ENCODE measurements at regions not wholly inside any gene's neighbourhood (a gene's known extent, or its start where the extent isn't known, plus 50 kb on each side); places are given as distances from the start of the nearest gene placed in this dataset.

- no peak for DNase-seq
- intact Hi-C loops (cut with DNase I) = no loop called here
- WGBS, 4 donors = 29 to 58% (median 52%) methylated on average over 1 of the region's 1 CpG
- Histone ChIP-seq H3K4me1 (no peaks in the 10 kb centered on the region), H3K36me3 (no peaks in the 10 kb centered on the region), H3K9me3 (peaks cover 0 to 6% (median 0%) of the 10 kb centered on the region in 12 donors), H3K27ac (no peak overlapping the region), H3K4me3 (no peak overlapping the region), H3K27me3 (no peaks in the 10 kb centered on the region)
- ATAC-seq = no peak
- TF ChIP-seq CTCF (IDR thresholded peaks at IDR 0.05) (no peak), POLR2A (IDR thresholded peaks at IDR 0.05) (no peak)
Measured at GRCh38 chr2:175536059-175536458, 354.5 kb upstream of the ATP5MC3 start.

- ATAC-seq (no peak), DNase-seq (no peak)
- H3K27me3 ChIP-seq = no peaks in the 10 kb centered on the region
- H3K27ac ChIP-seq = no peak overlapping the region
- H3K9me3 ChIP-seq = peaks cover 0 to 8% (median 0%) of the 10 kb centered on the region in 12 donors
- H3K4me1 ChIP-seq = no peaks in the 10 kb centered on the region
- intact Hi-C loops (cut with DNase I) = no loop called here
- no peaks in the 10 kb centered on the region for H3K36me3 ChIP-seq
- no peak overlapping the region for H3K4me3 ChIP-seq
- TF ChIP-seq CTCF (IDR thresholded peaks at IDR 0.05) = no peak
- no peak for TF ChIP-seq POLR2A (IDR thresholded peaks at IDR 0.05)
- 73 to 80% (median 77%) methylated on average over 4 of the region's 4 CpGs for WGBS, 4 donors
Measured at GRCh38 chr2:175535631-175536030, 354.1 kb upstream of the ATP5MC3 start.

- H3K4me1 ChIP-seq = no peaks in the 10 kb centered on the region
- H3K27ac ChIP-seq = no peak overlapping the region
- no peaks in the 10 kb centered on the region for H3K36me3 ChIP-seq
- 55 to 77% (median 71%) methylated on average over 1 of the region's 1 CpG for WGBS, 4 donors
- H3K27me3 ChIP-seq = peaks cover 0 to 4% (median 0%) of the 10 kb centered on the region in 9 donors
- intact Hi-C loops (cut with DNase I) = no loop called here
- ATAC-seq (no peak), DNase-seq (no peak)
- no peak for TF ChIP-seq CTCF (IDR thresholded peaks at IDR 0.05)
- H3K4me3 ChIP-seq = no peak overlapping the region
- H3K9me3 ChIP-seq = peaks cover 0 to under 1% (median 0%) of the 10 kb centered on the region in 12 donors
Measured at GRCh38 chr2:175525975-175526374, 344.5 kb upstream of the ATP5MC3 start.

GRCh38 chr2:175523001-175523400 is 341.5 kb upstream of the ATP5MC3 start:
- H3K4me1 ChIP-seq = no peaks in the 10 kb centered on the region
- DNase-seq (no peak), ATAC-seq (no peak)
- H3K27ac ChIP-seq = no peak overlapping the region
- intact Hi-C loops (cut with DNase I) = no loop called here
- H3K27me3 ChIP-seq = no peaks in the 10 kb centered on the region
- H3K36me3 ChIP-seq = no peaks in the 10 kb centered on the region
- WGBS, 4 donors = 75 to 84% (median 81%) methylated on average over 2 of the region's 2 CpGs
- peaks cover 0 to 13% (median 0%) of the 10 kb centered on the region in 12 donors for H3K9me3 ChIP-seq
- TF ChIP-seq CTCF (IDR thresholded peaks at IDR 0.05) (no peak), POLR2A (IDR thresholded peaks at IDR 0.05) (no peak)
- no peak overlapping the region for H3K4me3 ChIP-seq
